ENCODE measurements at regions not wholly inside any gene's neighbourhood (a gene's known extent, or its start where the extent isn't known, plus 50 kb on each side); places are given as distances from the start of the nearest gene placed in this dataset.

DNA sequence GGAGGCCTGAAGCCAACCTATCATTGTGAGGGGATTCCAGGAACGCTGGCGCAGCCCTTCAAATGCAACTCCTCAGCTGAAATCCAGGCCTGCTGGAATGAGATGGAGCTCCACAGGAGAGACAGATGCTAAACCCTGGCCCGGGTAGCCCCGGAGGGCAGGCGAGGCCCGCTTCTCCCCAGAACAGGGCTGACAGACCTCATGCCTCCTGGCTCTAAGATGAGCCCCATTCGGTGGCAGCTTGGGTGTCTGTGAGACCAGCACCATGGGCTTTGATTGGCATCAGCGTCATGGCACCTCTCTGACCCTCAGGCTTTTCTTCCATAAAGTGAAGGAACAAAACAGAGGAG lies 382.2 kb downstream of the BCL11B start:
- DNase-seq (ENCODE audit: low spot score) = no peak

DNA sequence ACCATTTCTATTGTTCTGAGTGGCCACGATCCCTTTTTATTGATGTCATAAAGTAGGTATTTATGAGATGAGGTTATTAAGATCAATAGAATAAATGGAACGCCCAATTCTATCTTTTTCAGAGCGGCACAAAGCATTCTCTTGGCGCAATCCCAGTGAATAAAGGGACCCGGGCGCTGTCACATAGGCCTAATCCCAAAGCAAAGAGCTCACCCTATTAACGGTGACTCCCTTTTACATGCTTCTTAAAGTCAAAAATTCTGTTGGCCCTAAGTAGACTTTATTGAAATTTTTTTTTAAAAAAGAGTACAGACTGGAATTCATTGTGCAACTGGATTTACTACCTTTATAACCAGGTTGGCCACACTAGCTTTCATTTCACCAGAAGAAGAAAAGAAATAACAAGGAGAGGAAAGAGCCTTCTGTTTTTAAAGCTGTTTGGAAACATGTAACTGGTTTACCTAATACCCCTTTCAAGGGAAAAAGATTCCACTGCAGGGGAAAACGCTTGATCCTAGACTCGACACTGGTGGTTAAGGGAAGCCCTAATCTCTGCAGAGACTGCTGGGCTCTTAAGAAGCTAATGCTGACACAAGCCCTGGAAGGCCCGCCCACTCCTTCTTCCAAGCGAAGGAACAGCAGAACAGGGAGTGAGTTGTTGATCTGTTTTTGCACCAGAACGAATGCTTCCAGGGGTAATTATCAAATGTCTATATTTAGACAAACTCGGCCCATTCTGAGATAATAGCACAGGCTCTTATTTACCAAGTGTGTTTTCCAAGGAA lies 381.2 kb downstream of the BCL11B start:
- DNase-seq (ENCODE audit: low spot score) = no peak

DNA sequence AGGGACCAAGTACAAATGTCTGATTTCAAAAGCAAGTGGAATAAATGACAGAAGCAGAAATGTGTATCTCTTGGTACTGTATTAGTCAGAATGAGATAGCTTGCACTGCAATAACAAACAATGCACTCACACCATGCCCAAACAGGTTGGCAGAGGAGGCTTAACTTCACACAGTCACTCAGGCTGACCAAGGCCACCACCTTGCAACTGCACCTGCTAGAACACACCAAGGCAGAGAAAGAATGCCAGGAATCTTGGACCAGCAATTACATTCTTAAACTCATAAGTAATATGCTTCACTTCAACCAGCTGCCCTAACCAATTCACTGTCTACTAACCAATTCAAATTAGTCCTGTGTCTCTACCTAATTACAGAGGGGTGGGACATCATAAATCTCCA lies 378.3 kb downstream of the BCL11B start:
- DNase-seq (ENCODE audit: low spot score) = no peak

DNA sequence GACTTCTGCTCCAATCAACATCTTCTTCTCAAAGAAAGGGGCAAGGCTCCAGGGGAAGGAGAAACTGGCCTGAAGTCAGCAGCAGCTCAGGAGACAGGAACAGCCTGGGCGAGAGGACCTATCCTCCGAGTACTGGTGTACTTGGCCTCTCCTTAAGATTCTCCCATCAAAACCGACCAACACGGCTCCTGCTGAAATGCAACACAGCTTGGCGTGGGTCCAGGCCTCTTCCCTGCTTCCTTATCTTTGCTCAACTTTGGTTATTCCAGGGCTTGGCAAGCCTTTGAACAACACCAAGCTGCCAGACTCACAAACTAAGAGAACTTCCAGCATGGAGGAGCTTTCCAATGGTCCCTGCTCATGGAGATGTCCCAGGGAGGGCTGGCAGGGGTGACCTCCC lies 377.4 kb downstream of the BCL11B start:
- no peak for DNase-seq (ENCODE audit: low spot score)

DNA sequence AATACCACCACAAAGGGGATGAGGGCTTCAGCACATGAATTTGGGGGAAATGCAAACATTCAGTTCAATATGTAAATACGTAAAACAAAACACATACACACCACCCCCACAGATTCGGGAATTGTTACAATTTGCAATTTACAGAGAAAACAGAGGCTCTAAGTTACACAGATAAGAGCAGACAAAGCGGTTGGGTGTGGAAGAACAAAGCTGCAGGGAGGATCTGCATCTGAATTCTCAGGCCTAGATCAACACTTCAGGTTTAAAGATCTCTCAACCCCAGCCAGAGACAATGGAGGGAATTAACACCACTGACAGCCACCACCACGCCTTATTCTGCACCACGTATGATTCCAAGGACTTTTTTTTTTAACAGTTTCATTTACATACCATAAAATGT lies 375.5 kb downstream of the BCL11B start:
- no peak for DNase-seq (ENCODE audit: low spot score)

DNA sequence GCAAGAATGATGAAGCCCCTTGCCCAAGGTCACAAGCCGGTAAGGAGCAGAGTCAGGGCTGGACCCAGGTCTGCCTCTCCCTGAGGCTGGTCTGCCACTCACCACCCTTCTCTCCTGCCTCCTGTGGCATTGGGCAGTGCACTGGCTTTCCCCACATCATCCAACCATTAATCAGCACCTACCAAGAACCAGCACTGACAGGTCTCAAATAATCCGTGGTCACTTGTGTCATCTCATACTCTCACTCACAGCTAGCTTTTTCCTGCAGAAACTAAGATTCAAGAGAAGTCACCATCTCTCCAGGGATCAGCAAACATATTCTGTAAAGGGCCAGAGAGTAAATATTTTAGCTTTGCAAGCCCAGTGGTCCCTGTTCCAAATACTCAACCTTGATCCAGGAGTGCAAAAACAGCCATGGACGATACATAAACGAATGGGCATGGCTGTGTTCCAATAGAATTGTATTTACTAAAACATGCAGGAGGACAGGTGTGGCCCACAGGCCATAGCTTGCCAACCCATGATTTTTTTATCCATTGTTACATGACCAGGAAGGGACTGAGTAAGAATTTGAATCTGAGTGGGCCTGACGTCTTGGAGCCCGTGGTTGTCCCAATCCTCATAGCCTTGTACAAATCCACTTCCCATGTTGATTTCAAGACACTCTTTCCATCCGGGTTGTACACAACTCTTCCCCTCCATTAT lies 374.2 kb downstream of the BCL11B start:
- DNase-seq (ENCODE audit: low spot score) = no peak

DNA sequence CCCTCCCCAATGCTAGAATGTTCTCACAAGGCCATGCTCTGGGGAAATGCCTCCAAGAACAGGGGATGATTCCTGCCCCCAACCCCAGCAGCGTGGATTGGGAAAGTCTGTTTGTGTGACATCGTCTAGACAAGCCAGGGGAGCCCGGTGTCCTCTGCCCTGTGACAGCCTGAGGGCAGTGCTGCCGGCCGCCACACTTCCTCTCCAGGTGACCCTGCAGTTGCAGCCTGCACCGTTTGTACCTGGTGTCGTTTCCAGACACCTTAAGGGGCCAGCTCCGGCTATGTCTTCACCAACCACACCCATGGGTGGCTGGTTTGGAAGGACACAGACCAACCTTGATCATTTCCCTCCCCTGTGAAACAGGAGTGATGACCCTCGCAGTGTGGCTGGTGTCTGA lies 372.6 kb downstream of the BCL11B start:
- DNase-seq (ENCODE audit: low spot score) = no peak

DNA sequence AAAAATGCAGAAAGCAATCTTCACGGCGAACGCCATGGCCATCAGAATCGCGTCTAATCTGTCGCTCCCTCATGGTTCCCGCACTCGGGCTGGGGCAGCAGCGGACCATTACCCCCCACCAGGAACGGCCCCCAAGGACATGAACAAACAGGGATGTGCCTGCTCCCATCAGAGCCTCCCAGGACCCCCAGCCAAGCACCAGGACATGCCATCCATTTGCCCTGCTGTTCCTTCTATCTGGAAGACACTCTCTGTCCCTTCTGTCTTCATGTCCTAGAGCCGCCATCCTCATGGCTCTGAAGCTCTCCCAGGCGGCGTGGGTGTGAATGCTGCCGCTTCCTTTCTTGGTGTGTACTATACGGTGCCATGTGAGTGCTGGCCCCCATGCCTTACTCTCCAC lies 371.8 kb downstream of the BCL11B start:
- DNase-seq (ENCODE audit: low spot score) = no peak

DNA sequence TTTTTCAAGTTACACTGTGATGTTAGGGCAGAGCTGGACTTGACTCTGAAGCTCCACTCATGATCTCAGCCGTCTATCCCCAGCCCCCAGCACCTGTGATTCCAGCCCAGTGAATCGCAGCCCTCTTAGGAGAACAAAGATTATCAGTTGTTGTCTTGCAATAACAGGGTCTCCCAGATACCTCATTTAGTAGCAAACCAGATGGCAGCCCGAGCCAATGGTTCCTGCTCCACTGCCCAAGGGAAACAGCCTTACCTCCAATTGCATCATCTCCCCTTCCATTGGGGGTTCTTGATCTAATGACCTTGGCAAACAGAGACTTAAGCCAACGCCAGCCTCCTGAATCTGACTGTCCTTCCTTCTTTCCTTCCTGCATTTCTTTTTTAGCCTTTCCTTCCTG lies 371.2 kb downstream of the BCL11B start:
- DNase-seq (ENCODE audit: low spot score) = no peak

DNA sequence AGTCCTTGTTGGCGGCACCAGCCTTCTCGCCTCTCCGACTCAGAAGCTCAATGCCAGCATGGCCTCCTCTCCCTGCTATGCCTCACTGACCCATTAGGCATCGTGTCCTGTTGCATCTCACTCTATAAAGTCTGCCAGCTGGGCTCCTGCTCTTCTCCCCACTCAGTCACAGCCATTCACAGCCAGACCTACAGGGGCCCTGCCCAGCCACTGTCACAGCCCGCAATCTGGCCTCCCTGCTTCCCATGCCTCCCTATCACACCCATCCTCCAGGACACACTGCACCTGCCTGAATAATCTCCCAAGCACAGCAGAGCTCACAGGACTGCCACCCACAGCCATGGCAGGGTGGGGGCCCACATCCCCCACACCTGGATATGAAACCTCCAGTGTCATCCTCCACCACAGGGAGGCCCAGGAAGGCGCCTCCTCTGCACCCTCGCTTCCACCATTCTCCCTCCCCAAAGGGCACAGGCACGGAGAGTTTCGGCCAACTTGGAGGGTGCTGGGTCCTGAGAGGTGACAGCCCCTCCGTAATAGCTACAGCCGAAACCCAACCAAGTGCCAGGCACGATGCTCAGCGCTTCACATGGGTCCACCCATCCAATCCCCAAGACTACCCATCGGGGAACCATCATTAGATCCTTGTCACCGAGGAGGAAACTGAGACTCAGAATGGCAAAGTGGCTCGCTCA lies 370.3 kb downstream of the BCL11B start:
- no peak for DNase-seq (ENCODE audit: low spot score)

DNA sequence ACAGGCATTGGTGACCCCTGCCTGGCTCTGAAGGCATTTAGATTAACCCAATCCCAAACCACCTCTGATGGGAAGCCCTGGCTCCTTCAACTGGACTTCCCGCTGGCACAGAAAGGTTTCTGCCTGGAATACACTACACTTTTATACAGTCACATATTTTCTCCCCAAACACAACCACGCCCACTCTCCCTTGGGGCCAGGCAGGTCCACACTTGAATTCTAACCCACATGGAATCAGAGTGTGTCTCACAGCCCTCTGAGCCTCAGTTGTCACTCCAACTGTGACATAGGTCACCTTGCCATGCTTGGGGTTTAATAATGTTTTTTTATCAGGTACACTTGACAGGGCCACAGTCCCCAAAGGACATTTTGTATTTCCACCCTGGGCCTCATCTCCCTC lies 368.6 kb downstream of the BCL11B start:
- no peak for DNase-seq (ENCODE audit: low spot score)

DNA sequence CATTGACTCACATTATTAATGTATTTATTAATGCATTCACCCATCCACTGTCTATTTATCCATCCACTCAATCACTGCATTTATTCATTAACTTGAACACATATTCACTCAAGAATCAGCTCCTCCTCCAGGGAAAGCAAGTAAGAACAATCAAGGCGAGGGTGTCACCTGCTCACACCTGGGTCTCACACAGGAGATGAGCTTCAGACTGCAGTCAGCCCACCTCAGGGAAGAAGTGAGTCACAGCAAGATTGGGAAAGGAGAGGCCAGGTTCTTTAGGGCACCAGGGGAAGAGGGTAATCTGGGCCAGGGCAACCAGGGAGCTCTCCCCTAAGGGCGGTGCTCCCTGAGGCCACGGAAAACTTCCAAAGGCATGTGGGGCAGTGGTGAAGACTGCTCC lies 367.3 kb downstream of the BCL11B start:
- DNase-seq (ENCODE audit: low spot score) = no peak

DNA sequence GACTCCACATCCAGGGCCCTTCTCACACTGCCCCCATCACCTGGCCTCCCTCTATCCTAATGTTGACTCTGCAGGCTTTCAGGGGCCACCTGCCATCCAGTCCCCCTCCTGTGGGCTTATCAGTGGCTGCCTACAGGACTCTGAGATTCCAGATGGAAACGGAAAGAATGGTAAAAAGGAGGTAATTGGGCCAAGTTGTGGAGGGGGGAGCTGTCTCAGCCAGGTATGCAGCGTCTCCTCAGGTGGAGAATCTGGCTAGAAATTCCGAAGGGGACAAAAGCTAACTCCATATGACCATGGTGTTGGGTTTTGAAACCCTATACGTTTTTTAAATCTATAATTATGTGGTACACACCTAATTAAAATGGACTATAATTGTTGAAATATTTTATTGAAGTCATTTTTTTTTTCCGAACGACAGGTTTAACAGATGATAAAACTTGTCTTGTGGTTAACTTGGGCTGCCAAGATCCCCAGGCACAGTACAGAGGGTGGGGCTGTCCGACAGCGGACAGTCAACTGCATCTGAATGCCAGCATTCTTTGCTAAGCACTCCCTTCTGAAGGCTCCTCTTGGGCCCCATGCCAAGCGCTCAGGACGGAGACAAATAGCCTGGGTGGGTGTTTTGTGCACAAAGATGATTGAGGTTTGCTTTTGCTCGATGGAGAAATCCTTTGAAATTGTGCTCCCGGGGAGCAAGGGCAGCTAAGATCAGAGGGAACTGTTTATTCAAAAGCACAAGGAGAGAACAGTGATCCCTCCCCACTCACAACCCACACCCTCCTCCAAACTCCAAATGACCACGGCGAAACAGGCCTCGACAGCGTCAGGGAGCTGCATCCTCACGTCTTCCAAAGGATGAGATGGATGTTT lies 365.6 kb downstream of the BCL11B start:
- no peak for DNase-seq (ENCODE audit: low spot score)

DNA sequence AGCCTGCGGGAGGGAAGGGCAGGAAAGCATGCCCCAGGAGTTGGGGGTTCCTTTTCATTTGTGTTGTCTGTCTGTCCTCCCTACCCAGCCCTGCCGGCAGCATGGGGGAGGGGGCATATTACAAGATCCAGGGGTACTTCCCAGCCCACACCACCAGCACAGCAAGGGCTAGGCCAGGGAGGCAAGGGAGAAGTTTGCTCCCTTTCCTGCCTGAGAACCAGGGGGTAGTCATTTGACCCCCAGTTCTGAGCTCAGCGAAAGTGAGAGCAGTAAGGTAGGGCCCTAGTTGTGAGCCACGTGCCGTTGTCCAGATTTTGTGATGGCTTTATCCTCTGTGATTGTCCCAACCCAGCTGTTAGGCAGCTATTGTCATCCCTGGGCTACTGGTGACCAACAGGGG lies 364.7 kb downstream of the BCL11B start:
- DNase-seq (ENCODE audit: low spot score) = no peak

DNA sequence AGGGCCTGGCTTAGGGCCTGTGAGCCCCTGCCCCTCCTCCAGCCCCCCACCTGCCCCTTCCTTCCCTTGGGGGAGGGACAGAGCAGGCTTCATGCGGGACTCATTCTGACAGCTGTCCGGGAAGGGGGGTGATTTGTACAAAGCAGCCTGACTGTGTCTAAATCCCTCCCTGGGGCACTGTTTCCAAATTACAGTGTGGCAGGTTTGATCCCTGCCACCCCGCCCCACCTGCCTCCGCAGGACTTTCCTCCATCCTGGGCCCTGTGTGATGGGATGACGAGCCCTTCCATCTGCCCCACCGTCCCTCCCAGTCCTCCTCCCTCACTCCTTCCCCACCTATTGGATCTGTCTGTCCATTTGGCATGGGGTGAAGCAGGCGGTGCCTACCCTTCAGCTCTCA lies 363.9 kb downstream of the BCL11B start:
- no peak for DNase-seq (ENCODE audit: low spot score)

DNA sequence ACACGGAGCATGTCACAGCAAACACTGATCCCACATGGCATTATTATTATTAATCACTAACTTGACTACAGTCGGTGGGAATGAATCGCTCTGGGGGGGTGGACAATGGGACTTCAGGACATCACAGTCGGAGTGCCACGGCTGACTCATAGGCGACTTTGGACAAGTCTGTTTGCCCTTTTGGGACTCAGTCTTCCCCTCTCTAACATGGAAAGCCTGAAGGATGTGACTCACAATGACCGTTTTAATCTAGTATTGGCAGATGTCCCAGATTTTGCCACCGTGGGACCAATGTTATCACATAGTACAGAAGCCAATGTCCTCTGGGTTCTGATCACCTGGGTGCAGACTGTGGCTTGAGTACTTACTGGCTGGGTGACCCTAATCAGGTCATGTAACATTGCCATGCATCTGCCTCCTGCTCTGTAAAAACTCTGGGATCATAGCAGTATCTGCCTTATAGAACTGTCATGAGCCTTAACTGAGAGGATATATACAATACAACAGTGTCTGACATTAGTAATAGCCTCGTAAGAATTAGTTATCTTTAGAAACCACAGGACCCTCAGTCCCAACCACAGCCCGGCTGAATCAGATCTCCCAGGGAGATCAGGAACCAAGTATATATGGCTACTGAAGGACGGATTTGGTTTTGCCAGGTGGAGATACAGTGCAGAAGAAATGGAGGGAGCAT lies 362.6 kb downstream of the BCL11B start:
- DNase-seq (ENCODE audit: low spot score) = no peak

DNA sequence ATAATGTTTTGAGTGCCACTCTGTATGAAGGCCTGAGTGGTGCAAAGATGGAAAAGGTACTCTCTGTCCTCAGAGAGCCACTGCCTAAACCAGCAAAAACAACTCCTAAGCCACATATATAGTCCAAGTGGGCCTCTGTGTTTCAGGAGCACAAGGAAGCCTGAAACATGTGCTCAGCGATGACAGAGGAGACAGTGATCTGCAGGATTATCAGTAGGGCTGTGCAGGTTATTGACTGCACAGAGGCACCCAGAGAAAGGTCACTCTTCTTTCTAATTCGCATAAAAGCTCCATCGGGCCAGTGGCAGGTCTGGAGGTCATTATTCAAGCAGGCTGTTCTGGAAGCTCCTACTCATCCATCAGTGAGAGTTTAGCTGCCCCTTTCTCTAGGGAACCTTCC lies 361.9 kb downstream of the BCL11B start:
- no peak for DNase-seq (ENCODE audit: low spot score)

DNA sequence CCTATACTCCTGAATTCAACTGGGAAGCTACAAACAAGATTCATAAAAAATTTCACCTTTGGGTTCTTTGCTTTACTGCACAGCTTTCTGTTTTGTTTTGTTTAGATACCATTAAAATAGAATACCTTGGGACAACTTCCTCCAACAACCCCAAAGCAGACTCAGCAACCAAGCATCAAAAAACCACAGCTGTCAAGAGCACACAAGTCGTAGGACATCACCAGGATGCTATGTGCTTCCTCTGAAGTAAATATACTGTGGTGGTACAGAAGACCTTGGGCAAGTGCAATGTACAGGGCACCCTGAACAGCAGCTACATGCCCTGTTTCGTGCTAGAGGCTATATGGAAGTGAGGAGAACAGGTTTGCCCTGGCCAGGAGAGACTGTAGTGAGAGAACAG lies 359.3 kb downstream of the BCL11B start:
- no peak for DNase-seq (ENCODE audit: low spot score)

DNA sequence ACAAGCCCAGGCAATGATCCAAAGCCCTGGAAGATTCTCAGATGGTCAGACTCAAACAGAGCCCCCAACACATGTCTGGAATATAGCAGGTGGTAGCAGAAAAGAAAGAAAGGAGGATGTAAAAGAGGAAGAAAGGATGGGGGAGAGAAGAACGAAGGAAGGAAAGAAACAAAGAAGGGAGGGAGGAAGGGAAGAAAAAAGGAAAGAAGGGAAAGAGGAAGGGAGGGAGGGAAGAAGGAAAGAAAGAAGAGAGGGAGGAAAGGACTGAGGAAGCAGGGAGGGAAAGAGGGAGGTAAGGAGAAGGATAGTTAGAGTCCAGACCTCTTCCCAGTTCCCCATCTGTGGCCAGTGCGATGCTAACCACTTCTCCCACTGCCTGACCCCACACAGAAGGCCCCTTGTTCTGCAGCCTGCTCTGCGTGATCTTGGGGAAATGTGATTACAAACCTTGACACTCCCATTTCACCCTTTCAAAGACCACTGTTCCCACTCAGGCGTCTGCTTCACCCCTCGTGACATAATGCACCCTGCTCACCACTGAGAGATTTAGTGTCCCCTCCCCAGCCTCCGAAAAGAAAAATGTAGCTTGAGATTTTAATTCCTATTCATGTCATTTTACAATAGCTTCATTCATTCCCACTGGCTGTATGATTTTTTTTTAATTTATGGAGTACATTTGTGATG lies 357.9 kb downstream of the BCL11B start:
- DNase-seq (ENCODE audit: low spot score) = no peak

DNA sequence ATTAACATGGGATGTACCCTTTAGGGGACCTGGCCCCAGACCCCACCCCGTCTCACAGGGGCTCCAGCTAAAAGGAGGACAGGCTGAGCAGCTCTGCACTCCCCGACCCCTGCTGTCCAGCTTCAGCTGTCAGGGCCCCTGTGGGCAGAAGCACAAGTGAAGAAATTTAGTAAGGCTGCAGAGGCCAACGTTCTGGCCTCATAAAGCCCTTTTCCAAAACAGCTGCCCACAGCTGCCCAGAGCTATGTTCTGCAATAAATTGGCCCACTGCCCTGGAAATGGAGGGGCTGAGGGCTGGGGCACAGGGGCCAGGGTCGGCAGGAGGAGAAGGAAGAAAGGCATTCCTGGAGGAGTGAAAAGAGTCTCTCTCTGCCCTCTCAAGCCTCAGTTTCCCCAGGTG lies 357.1 kb downstream of the BCL11B start:
- no peak for DNase-seq (ENCODE audit: low spot score)

DNA sequence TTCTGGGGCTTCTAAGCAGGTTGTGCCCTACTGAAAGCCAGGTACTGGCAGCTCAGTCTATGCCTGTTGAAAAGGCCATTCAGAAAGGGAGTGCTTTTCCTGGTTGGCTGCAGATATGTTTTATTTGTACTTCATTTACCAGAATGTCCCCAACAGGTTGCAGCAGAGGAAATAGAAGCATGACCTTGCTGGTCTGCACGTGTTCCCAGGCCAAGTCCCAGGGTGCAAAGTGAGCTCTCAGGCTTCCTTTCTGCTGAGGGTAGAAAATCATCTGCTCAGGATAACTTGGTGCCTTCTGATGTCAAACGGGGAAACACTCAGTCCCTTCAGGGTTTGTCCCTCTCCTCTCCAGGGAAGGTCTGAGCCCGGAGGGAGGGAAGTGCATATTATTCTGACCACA lies 356.4 kb downstream of the BCL11B start:
- no peak for DNase-seq (ENCODE audit: low spot score)
